Naive thymus-derived CD4-positive, alpha-beta T cell (primary cell): ENCODE measurements at regions not wholly inside any gene's neighbourhood (a gene's known extent, or its start where the extent isn't known, plus 50 kb on each side); places are given as distances from the start of the nearest gene placed in this dataset.
A peak's percentile ranks its signal among the peaks of the same experiment; 100 is the strongest.

Experiments used
- ATAC-seq: fragments of 150-1000 bp; cut with Tn5 transposase; 2 replicates; pipeline ENCODE4 v1.10.0; 2021; ENCODE audit warnings: mild to moderate bottlenecking, moderate library complexity
- CTCF ChIA-PET: fragments of 350-600 bp; sonication (Branson Sonifier 250); formaldehyde crosslinking; loops from one replicate; lab custom pipeline; 2021; ENCODE audit warnings: antibody characterized with exemption; lab: Charles Lee
- POLR2A ChIA-PET: fragments of 350-600 bp; sonication (Branson Sonifier 250); formaldehyde crosslinking; loops from one replicate; lab custom pipeline; 2021; ENCODE audit warnings: antibody characterized with exemption, inconsistent platforms; lab: Charles Lee
- DNase-seq, 9 donors: peaks; one replicate each; pipeline versions ENCODE4 v3.0.0 to v3.0.0-alpha.2; 2020 to 2022; ENCODE audit warnings: mixed read lengths in 1 of 9
- H3K27ac ChIP-seq: one replicate; pipeline ENCODE4 v1.7.0; 2013; ENCODE audit warnings: mild to moderate bottlenecking, low read depth, low read length, moderate library complexity
- H3K27me3 ChIP-seq, 2 donors: one replicate each; pipeline ENCODE4 v1.7.0; 2013; ENCODE audit warnings: low read length in 2 of 2, mild to moderate bottlenecking in 2 of 2, moderate library complexity in 2 of 2; ENCODE audit not compliant: control insufficient read depth in 2 of 2, insufficient read depth in 2 of 2
- H3K36me3 ChIP-seq, 3 experiments: 1 replicate in 2 of 3; 2 replicates in 1 of 3; pipeline ENCODE4 v1.7.0; 2013; ENCODE audit warnings: low read length in 3 of 3, mild to moderate bottlenecking in 3 of 3, moderate library complexity in 1 of 3; ENCODE audit not compliant: insufficient read depth in 3 of 3, control insufficient read depth in 2 of 3
- H3K4me1 ChIP-seq, 2 donors: one replicate each; pipeline ENCODE4 v1.7.0; 2013; ENCODE audit warnings: low read length in 2 of 2, mild to moderate bottlenecking in 2 of 2, moderate library complexity in 1 of 2; ENCODE audit not compliant: control insufficient read depth in 2 of 2, insufficient read depth in 2 of 2
- H3K4me3 ChIP-seq: 2 replicates; pipeline ENCODE4 v1.7.0; 2013; ENCODE audit warnings: mild to moderate bottlenecking, low read length
- H3K9me3 ChIP-seq, 3 experiments: 1 replicate in 2 of 3; 2 replicates in 1 of 3; pipeline ENCODE4 v1.7.0; 2013; ENCODE audit warnings: low read length in 3 of 3; ENCODE audit not compliant: control insufficient read depth in 2 of 3
- H3K27ac Mint-ChIP-seq, 9 donors: one replicate each; pipeline ENCODE4 v1.8.0; 2020 to 2022; ENCODE audit warnings: mixed read lengths in 9 of 9, mild to moderate bottlenecking in 8 of 9, moderate library complexity in 5 of 9, inconsistent platforms in 2 of 9
- H3K27me3 Mint-ChIP-seq, 5 donors: one replicate each; pipeline ENCODE4 v1.8.0; 2021 to 2022; ENCODE audit warnings: mixed read lengths in 5 of 5, mild to moderate bottlenecking in 1 of 5
- H3K36me3 Mint-ChIP-seq, 5 donors: one replicate each; pipeline ENCODE4 v1.8.0; 2020 to 2022; ENCODE audit warnings: mixed read lengths in 5 of 5, mild to moderate bottlenecking in 3 of 5, inconsistent platforms in 1 of 5
- H3K4me1 Mint-ChIP-seq, 7 donors: one replicate each; pipeline ENCODE4 v1.8.0; 2020 to 2022; ENCODE audit warnings: mixed read lengths in 7 of 7, mild to moderate bottlenecking in 3 of 7, inconsistent platforms in 1 of 7
- H3K4me3 Mint-ChIP-seq, 10 donors: one replicate each; pipeline ENCODE4 v1.8.0; 2020 to 2022; ENCODE audit warnings: mild to moderate bottlenecking in 10 of 10, mixed read lengths in 10 of 10, moderate library complexity in 6 of 10, inconsistent platforms in 2 of 10
- H3K9me3 Mint-ChIP-seq, 11 donors: one replicate each; pipeline ENCODE4 v1.8.0; 2020 to 2022; ENCODE audit warnings: mixed read lengths in 11 of 11, mild to moderate bottlenecking in 4 of 11, inconsistent platforms in 1 of 11, moderate library complexity in 1 of 11
- intact Hi-C, 2 donors: fragments of 100-400 bp; cut with micrococcal nuclease; formaldehyde crosslinking; loops; one replicate each; pipeline ENCODE4 v1.15.1; 2023

- ATAC-seq = peak; percentile 49
- ChIA-PET CTCF (no interaction called here), POLR2A (no interaction called here)
- Histone ChIP-seq H3K36me3 (no peaks in the 10 kb centered on the region), H3K9me3 (no peaks in the 10 kb centered on the region), H3K27me3 (no peaks in the 10 kb centered on the region), H3K4me3 (no peak overlapping the region), H3K4me1 (no peaks in the 10 kb centered on the region), H3K27ac (no peak overlapping the region)
- Mint-ChIP-seq H3K27ac (no peak overlapping the region), H3K27me3 (peaks cover 0 to 5% (median 0%) of the 10 kb centered on the region in 5 donors), H3K4me1 (peaks cover 0 to 10% (median 2%) of the 10 kb centered on the region in 7 donors), H3K4me3 (no peak overlapping the region), H3K9me3 (peaks cover 0 to 2% (median 0%) of the 10 kb centered on the region in 11 donors), H3K36me3 (no peaks in the 10 kb centered on the region)
- intact Hi-C loops = loop anchor here in 1 of 2 donors (1.0 to 2.0 kb wide), 2 partner anchors 67 to 240 kb away; no protein-coding TSS in a partner anchor
- DNase-seq = peak in 8 of 9 donors; percentile 15 to 54 (median 31)
These were observed 243.2 kb upstream of the GSE1 start for GRCh38 chr16:85369741-85370528.

DNA sequence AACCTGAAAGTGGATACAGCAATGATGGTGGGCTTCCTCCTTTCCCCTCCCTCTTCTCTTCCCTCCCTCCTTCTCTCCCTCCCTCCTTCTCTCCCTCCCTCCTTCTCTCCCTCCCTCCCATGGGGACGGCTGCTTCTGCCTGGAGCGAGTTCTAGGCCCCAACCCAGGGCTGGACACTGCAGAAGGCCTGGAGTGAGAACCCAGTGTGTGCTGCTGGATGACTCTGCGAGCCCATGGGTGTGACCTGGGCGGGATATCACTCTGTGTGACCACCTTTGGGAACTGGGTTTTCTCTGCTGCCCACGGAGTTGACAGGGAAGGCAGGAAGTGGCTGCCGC lies 242.6 kb upstream of the GSE1 start:
- H3K36me3 ChIP-seq = no peaks in the 10 kb centered on the region
- H3K27me3 ChIP-seq = no peaks in the 10 kb centered on the region
- Mint-ChIP-seq H3K4me3 (no peak overlapping the region), H3K27me3 (peaks cover 0 to 5% (median 0%) of the 10 kb centered on the region in 5 donors), H3K4me1 (peaks cover 0 to 10% (median 2%) of the 10 kb centered on the region in 7 donors), H3K27ac (no peak overlapping the region), H3K9me3 (peaks cover 0 to 2% (median 0%) of the 10 kb centered on the region in 11 donors), H3K36me3 (no peaks in the 10 kb centered on the region)
- intact Hi-C loops = loop anchor here in 1 of 2 donors (1.0 to 2.0 kb wide), 2 partner anchors 68 to 240 kb away; no protein-coding TSS in a partner anchor
- H3K4me1 ChIP-seq = no peaks in the 10 kb centered on the region
- H3K4me3 ChIP-seq = no peak overlapping the region
- ChIA-PET POLR2A (no interaction called here), CTCF (no interaction called here)
- H3K27ac ChIP-seq = no peak overlapping the region
- DNase-seq (no peak), ATAC-seq (no peak)
- H3K9me3 ChIP-seq = no peaks in the 10 kb centered on the region

DNA sequence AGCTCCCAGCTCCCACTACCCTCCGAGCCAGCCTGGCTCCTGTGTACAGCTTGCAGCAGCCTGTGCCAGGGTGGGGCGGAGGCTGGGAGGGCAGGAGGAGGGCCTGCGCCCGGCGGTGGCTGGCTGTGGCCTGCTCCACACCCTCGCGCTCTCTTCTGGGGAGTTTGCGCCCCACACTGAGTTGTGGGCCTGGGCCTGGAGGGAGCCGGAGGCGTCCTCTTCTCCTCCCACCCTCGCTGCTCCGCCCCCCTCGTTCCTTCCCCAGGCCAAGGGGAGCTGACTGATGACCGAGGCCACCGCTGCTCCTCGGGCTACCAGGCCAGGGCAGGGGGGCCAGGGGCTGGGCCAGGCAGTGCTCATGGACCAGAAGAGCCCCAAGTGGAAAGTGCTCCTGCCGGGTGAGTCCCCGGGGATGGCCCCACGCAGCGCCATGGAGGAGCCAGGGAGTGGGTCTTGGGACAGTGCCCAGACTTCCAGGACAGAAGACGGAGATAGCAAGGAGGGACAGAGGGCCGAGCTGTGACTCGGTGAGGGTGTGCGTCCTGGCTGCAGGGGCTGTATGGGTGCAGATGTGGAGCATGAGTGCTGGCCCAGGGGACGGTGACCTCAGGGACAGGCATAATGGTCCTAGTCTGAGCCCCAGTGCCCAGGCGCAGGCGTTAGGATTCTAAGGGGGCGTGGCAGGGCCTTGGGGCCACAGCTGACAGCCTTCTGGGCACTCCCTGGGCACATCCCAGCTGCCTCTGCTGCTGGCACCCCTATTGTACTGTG lies 242.1 kb upstream of the GSE1 start:
- intact Hi-C loops = loop anchor here in 1 of 2 donors (1.0 to 2.0 kb wide), 2 partner anchors 68 to 239 kb away; no protein-coding TSS in a partner anchor
- Histone ChIP-seq H3K9me3 (no peaks in the 10 kb centered on the region), H3K4me3 (no peak overlapping the region), H3K27me3 (no peaks in the 10 kb centered on the region), H3K4me1 (no peaks in the 10 kb centered on the region), H3K36me3 (no peaks in the 10 kb centered on the region), H3K27ac (no peak overlapping the region)
- ATAC-seq (no peak), DNase-seq (no peak)
- Mint-ChIP-seq H3K27ac (no peak overlapping the region), H3K27me3 (peaks cover 0 to 5% (median 0%) of the 10 kb centered on the region in 5 donors), H3K4me3 (no peak overlapping the region), H3K9me3 (peaks cover 0 to 2% (median 0%) of the 10 kb centered on the region in 11 donors), H3K36me3 (no peaks in the 10 kb centered on the region), H3K4me1 (peaks cover 0 to 10% (median 2%) of the 10 kb centered on the region in 7 donors)
- ChIA-PET POLR2A (no interaction called here), CTCF (interaction anchor here (0.6 kb wide), 1 partner anchor 16 kb away, joined by 3 read pairs; no protein-coding TSS in a partner anchor)

DNA sequence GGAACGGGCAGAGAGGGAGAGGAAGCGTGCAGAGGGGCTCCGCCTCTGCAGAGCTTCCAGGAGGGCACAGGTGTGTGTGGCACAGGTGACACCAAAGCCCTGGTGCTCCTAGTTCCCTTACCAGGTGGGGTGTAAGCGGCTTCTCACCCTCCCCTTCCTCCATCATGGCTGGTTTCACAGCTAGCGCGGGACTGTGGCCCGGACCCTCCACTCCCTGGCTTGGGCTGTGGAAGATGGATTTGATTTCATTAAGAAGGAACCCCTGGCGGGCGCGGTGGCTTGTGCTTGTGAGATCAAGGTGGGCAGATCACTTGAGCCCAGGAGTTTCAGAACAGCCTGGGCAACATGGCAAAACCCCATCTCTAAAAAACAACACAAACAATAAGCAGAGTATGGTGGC lies 241.2 kb upstream of the GSE1 start:
- Histone ChIP-seq H3K36me3 (no peaks in the 10 kb centered on the region), H3K9me3 (no peaks in the 10 kb centered on the region), H3K4me1 (no peaks in the 10 kb centered on the region), H3K27me3 (no peaks in the 10 kb centered on the region), H3K27ac (no peak overlapping the region), H3K4me3 (no peak overlapping the region)
- peaks cover 0 to 10% (median 2%) of the 10 kb centered on the region in 7 donors for H3K4me1 Mint-ChIP-seq
- H3K27ac Mint-ChIP-seq = no peak overlapping the region
- ChIA-PET POLR2A (no interaction called here), CTCF (no interaction called here)
- no peak for ATAC-seq
- no peaks in the 10 kb centered on the region for H3K9me3 Mint-ChIP-seq
- intact Hi-C loops = loop anchor here in 1 of 2 donors (2.0 kb wide), 1 partner anchor 69 kb away; no protein-coding TSS in a partner anchor
- peaks cover 0 to 5% (median 0%) of the 10 kb centered on the region in 5 donors for H3K27me3 Mint-ChIP-seq
- no peak overlapping the region for H3K4me3 Mint-ChIP-seq
- no peak for DNase-seq
- no peaks in the 10 kb centered on the region for H3K36me3 Mint-ChIP-seq

DNA sequence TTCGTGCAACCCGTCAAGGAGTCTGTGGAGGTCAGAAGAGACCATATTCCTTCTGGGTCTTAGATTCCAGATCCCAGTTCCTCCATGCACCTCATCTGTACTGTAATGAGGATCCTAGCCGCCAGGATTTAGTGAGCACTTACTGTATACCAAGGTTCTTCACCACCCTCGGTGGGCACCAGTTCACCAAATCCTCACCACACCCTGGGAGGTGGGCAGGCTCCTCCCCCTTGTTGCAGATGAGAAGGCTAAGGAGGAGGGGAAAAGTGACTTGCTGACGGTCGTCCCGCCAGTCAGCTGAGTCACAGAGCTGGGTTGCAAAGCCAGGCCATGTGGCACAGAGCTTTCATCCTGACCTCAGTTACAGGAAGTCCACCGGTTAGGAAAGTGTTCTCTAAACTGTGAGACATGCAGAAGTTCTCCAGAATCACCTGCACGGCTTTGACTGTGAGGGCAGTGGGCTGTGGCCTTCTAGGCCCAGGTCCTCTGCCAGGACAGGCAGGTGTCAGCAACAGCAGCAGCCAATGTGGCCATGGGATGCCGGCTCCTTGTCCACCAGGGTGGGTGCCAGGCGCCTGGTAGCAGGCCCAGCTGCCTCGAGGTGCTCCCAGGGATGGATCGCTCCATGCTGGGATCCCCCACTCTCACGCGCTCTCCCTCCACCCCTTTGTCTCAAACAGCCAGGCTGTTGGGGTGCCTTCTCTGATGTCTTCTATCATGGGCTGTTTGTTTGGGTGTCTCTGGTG lies 240.3 kb upstream of the GSE1 start:
- no peak overlapping the region for H3K27ac Mint-ChIP-seq
- peaks cover 0 to 10% (median 2%) of the 10 kb centered on the region in 7 donors for H3K4me1 Mint-ChIP-seq
- H3K27me3 ChIP-seq = no peaks in the 10 kb centered on the region
- POLR2A ChIA-PET = no interaction called here
- CTCF ChIA-PET = no interaction called here
- no peaks in the 10 kb centered on the region for H3K36me3 Mint-ChIP-seq
- DNase-seq (no peak), ATAC-seq (peak; percentile 69)
- H3K27me3 Mint-ChIP-seq = peaks cover 0 to 8% (median 0%) of the 10 kb centered on the region in 5 donors
- no peak overlapping the region for H3K4me3 ChIP-seq
- no peak overlapping the region for H3K27ac ChIP-seq
- intact Hi-C loops = no loop called here
- H3K4me1 ChIP-seq = no peaks in the 10 kb centered on the region
- H3K4me3 Mint-ChIP-seq = no peak overlapping the region
- no peaks in the 10 kb centered on the region for H3K36me3 ChIP-seq
- H3K9me3 Mint-ChIP-seq = no peaks in the 10 kb centered on the region
- H3K9me3 ChIP-seq = no peaks in the 10 kb centered on the region

- H3K36me3 ChIP-seq = no peaks in the 10 kb centered on the region
- DNase-seq = no peak
- ATAC-seq = no peak
- CTCF ChIA-PET = no interaction called here
- H3K27me3 ChIP-seq = no peaks in the 10 kb centered on the region
- Mint-ChIP-seq H3K36me3 (no peaks in the 10 kb centered on the region), H3K9me3 (no peaks in the 10 kb centered on the region), H3K27me3 (peaks cover 0 to 16% (median 0%) of the 10 kb centered on the region in 5 donors), H3K27ac (peak overlapping the region in 1 of 9 donors; percentile 81), H3K4me3 (no peak overlapping the region), H3K4me1 (peaks cover 0 to 10% (median 2%) of the 10 kb centered on the region in 7 donors)
- intact Hi-C loops = no loop called here
- no peaks in the 10 kb centered on the region for H3K4me1 ChIP-seq
- H3K4me3 ChIP-seq = no peak overlapping the region
- H3K9me3 ChIP-seq = no peaks in the 10 kb centered on the region
- H3K27ac ChIP-seq = no peak overlapping the region
- POLR2A ChIA-PET = no interaction called here
These were observed 239.2 kb upstream of the GSE1 start for GRCh38 chr16:85373741-85374570.
